GM12878 (cell line): ENCODE measurements at regions not wholly inside any gene's neighbourhood (a gene's known extent, or its start where the extent isn't known, plus 50 kb on each side); places are given as distances from the start of the nearest gene placed in this dataset.

Source experiments
- ATAC-seq: fragments of 200-7000 bp; cut with Tn5 transposase; 3 replicates; pipeline ENCODE4 v1.9.1; 2020; ENCODE audit warnings: mild to moderate bottlenecking, moderate library complexity
- BruUV-seq: library from RNA; stranded (reverse); fragments of 400-500 nt; replicated peaks from 2 replicates; lab custom pipeline; 2021; lab: Mats Ljungman, UMichigan
- CTCF ChIA-PET: fragments of 300-600 bp; sonication (Branson Sonifier 250); formaldehyde crosslinking; extraction: SDS; loops from one replicate; lab custom pipeline; 2021; ENCODE audit warnings: inconsistent platforms; lab: Yijun Ruan, JAX
- POLR2A ChIA-PET: fragments of 350-600 bp; formaldehyde crosslinking; extraction: SDS; loops from one replicate; lab custom pipeline; 2021; ENCODE audit warnings: inconsistent platforms; lab: Charles Lee
- RAD21 ChIA-PET: fragments of 300-600 bp; sonication (Branson Sonifier 250); formaldehyde crosslinking; loops from one replicate; lab custom pipeline; 2023; ENCODE audit warnings: antibody characterized with exemption; ENCODE audit not compliant: unreplicated experiment; lab: Charles Lee
- SMC1A ChIA-PET: fragments of 300-600 bp; sonication (Branson Sonifier 250); formaldehyde crosslinking; loops from one replicate; lab custom pipeline; 2023; ENCODE audit not compliant: unreplicated experiment, uncharacterized antibody; lab: Charles Lee
- DNase-seq: peaks from one replicate; pipeline ENCODE4 v3.0.0-alpha.2; 2011; ENCODE audit warnings: low read depth, low spot score
- FAIRE-seq: peaks from 3 replicates; lab custom pipeline; 2011; peaks lifted over from hg19 to GRCh38; lab: Jason Lieb, UNC
- H2AFZ ChIP-seq: 2 replicates; pipeline ENCODE4 v1.6.0; 2011; ENCODE audit warnings: low read depth, low read length, control low read depth; ENCODE audit not compliant: control insufficient read depth
- H3K27ac ChIP-seq: 2 replicates; pipeline ENCODE4 v1.5.1; 2011; ENCODE audit warnings: control low read depth; ENCODE audit not compliant: control insufficient read depth, insufficient read depth
- H3K27me3 ChIP-seq, 2 experiments: replicated peaks in 1 of 2; 2 replicates each; pipeline versions ENCODE4 v1.6.0 to v1.6.1; 2011; ENCODE audit warnings: low read length in 1 of 2; ENCODE audit not compliant: control insufficient read depth in 2 of 2, insufficient read depth in 2 of 2
- H3K36me3 ChIP-seq, 2 experiments: 2 replicates each; pipeline ENCODE4 v1.5.1; 2011; ENCODE audit warnings: low read length in 1 of 2; ENCODE audit not compliant: control insufficient read depth in 2 of 2, insufficient read depth in 2 of 2
- H3K4me1 ChIP-seq: 2 replicates; pipeline ENCODE4 v1.6.1; 2011; ENCODE audit warnings: mild to moderate bottlenecking, low read length, moderate library complexity, mixed read lengths; ENCODE audit not compliant: control insufficient read depth, insufficient read depth
- H3K4me2 ChIP-seq: 2 replicates; pipeline ENCODE4 v1.6.0; 2011; ENCODE audit warnings: control low read depth; ENCODE audit not compliant: control insufficient read depth, insufficient read depth
- H3K4me3 ChIP-seq: fragments of 200-600 bp; sonication (generic); 2 replicates; pipeline ENCODE4 v1.5.1; 2016
- H3K79me2 ChIP-seq: 2 replicates; pipeline ENCODE4 v1.6.0; 2011; ENCODE audit warnings: low read length; ENCODE audit not compliant: control insufficient read depth, insufficient read depth
- H3K9ac ChIP-seq: 2 replicates; pipeline ENCODE4 v1.8.0; 2011; ENCODE audit warnings: low read length, control low read depth, mixed read lengths; ENCODE audit not compliant: control insufficient read depth, insufficient read depth
- H3K9me3 ChIP-seq: replicated peaks from 3 replicates; pipeline ENCODE4 v1.5.1; 2011; ENCODE audit warnings: mild to moderate bottlenecking, low read length; ENCODE audit not compliant: control insufficient read depth, insufficient read depth
- H4K20me1 ChIP-seq: 2 replicates; pipeline ENCODE4 v1.6.0; 2011; ENCODE audit not compliant: control insufficient read depth, insufficient read depth
- CBX3 ChIP-seq: fragments of 200-600 bp; sonication (generic); IDR thresholded peaks from 2 replicates; pipeline ENCODE4 v1.6.1; 2016; ENCODE audit warnings: low read depth, borderline replicate concordance
- CBX5 ChIP-seq: sonication (generic); IDR thresholded peaks from 2 replicates; pipeline ENCODE4 v1.6.1; 2016; ENCODE audit warnings: low read depth, moderate library complexity, mild to moderate bottlenecking, inconsistent platforms
- CHD1 ChIP-seq: IDR thresholded peaks from 2 replicates; pipeline ENCODE4 v1.6.1; 2012; ENCODE audit warnings: low read depth, low read length, improper control_type of control experiment
- CHD2 ChIP-seq: IDR thresholded peaks from 2 replicates; pipeline ENCODE4 v1.6.1; 2011; ENCODE audit warnings: low read depth, low read length, improper control_type of control experiment, borderline replicate concordance
- MAX ChIP-seq: IDR thresholded peaks from 2 replicates; pipeline ENCODE4 v1.6.1; 2012; ENCODE audit warnings: low read depth, low read length, improper control_type of control experiment
- MEF2A ChIP-seq: IDR thresholded peaks from 2 replicates; pipeline ENCODE4 v1.6.1; 2011; ENCODE audit warnings: low read depth, mild to moderate bottlenecking, low read length, moderate library complexity; ENCODE audit not compliant: insufficient read depth
- MXI1 ChIP-seq: fragments of 150-350 bp; IDR thresholded peaks from 2 replicates; pipeline ENCODE4 v1.6.1; 2011; ENCODE audit warnings: low read depth, mild to moderate bottlenecking, inconsistent platforms, low read length, improper control_type of control experiment
- NFXL1 ChIP-seq: fragments of 450-650 bp; IDR thresholded peaks from 2 replicates; pipeline ENCODE4 v1.6.1; 2017; ENCODE audit warnings: antibody characterized with exemption, mild to moderate bottlenecking, borderline replicate concordance
- RB1 ChIP-seq: fragments of 450-650 bp; formaldehyde crosslinking; IDR thresholded peaks from 2 replicates; pipeline ENCODE4 v1.6.1; 2017; ENCODE audit warnings: mild to moderate bottlenecking, borderline replicate concordance
- SMAD1 ChIP-seq: fragments of 450-650 bp; IDR thresholded peaks from 2 replicates; pipeline ENCODE4 v1.6.1; 2018; ENCODE audit warnings: mild to moderate bottlenecking, low read depth; ENCODE audit not compliant: partially characterized antibody
- SMC3 ChIP-seq: IDR thresholded peaks from 2 replicates; pipeline ENCODE4 v1.6.1; 2011; ENCODE audit warnings: low read length, improper control_type of control experiment, borderline replicate concordance
- SP1 ChIP-seq: IDR thresholded peaks from one replicate; pipeline ENCODE4 v1.6.1; 2011; ENCODE audit warnings: low read depth, low read length
- SUZ12 ChIP-seq: fragments of 200-600 bp; sonication (generic); IDR thresholded peaks from one replicate; pipeline ENCODE4 v1.6.1; 2018; ENCODE audit warnings: antibody characterized with exemption, mild to moderate bottlenecking; ENCODE audit not compliant: unreplicated experiment
- TCF12 ChIP-seq: IDR thresholded peaks from 2 replicates; pipeline ENCODE4 v1.6.1; 2011; ENCODE audit warnings: low read depth, mild to moderate bottlenecking, low read length
- WGBS: methylation state at CpG from one replicate; pipeline ENCODE4 v1.1.6; 2016; ENCODE audit warnings: low lambda C conversion rate; ENCODE audit not compliant: insufficient replicate concordance, insufficient coverage; ENCODE audit errors: missing lambda C conversion rate; 5-methylcytosine and 5-hydroxymethylcytosine counted together
- in situ Hi-C: fragments of 300-500 bp; cut with MboI; formaldehyde crosslinking; loops from 9 replicates; pipeline ENCODE4 v1.14.3; 2018; ENCODE audit warnings: mixed read lengths
- intact Hi-C: fragments of 100-400 bp; cut with micrococcal nuclease; formaldehyde crosslinking; loops from one replicate; pipeline ENCODE4 v1.14.2; 2022; ENCODE audit not compliant: unreplicated experiment

GRCh38 chr13:37457612-37458011, 141.0 kb downstream of the POSTN start:
- H4K20me1 ChIP-seq: no peaks in the 10 kb centered on the region
- H3K36me3 ChIP-seq: no peaks in the 10 kb centered on the region
- H3K27me3 ChIP-seq: no peaks in the 10 kb centered on the region
- 17% methylated on average over 4 of the region's 4 CpGs for WGBS
- H3K27ac ChIP-seq: no peak overlapping the region
- no TSS peak for BruUV-seq
- intact Hi-C loops: no loop called here
- H3K4me3 ChIP-seq: no peak overlapping the region
- CTCF ChIA-PET: no interaction called here
- no peaks in the 10 kb centered on the region for H3K79me2 ChIP-seq
- H2AFZ ChIP-seq: no peak overlapping the region
- DNase-seq (no peak), ATAC-seq (no peak)
- POLR2A ChIA-PET: no interaction called here
- no peaks in the 10 kb centered on the region for H3K4me1 ChIP-seq
- TF ChIP-seq SMAD1 (no peak), CHD2 (no peak), RB1 (no peak), CBX3 (no peak), CBX5 (no peak), MAX (no peak), SUZ12 (no peak), MEF2A (no peak), CHD1 (no peak), SMC3 (no peak), NFXL1 (no peak), MXI1 (no peak), SP1 (no peak), TCF12 (no peak)
- TF ChIP-seq, all 136 proteins: peak for 0
- no peak overlapping the region for H3K9ac ChIP-seq
- SMC1A ChIA-PET: no interaction called here
- H3K4me2 ChIP-seq: no peak overlapping the region
- in situ Hi-C loops: no loop called here
- FAIRE-seq: no peak
- RAD21 ChIA-PET: no interaction called here
- no peaks in the 10 kb centered on the region for H3K9me3 ChIP-seq
